ENCODE measurements at regions not wholly inside any gene's neighbourhood (a gene's known extent, or its start where the extent isn't known, plus 50 kb on each side); places are given as distances from the start of the nearest gene placed in this dataset.

DNA sequence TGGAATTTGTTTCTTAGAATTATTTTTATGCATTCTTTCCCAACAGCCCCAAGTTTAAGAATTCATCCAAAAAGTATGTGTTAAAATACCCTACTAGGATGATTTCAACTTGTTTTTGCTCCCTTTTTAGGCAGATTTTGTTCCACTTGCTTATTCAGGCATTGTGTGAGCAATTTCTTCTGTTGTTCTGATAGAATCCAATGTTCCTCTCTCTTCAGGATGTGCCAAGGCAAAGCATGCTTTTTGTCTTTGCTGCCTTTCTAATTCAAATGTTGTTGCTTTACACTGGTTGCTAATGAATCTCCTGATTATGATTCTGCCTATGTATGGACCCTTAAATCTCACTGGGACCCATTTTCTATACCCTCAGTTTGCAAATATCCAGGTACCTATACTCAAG, 131.2 kb upstream of the ARHGAP42 start:
- H3K27me3 ChIP-seq (ENCODE audit: control insufficient read depth, insufficient read depth, low read length): no peaks in the 10 kb centered on the region
- DNase-seq (ENCODE audit: low read depth): no peak
- no peaks in the 10 kb centered on the region for H3K36me3 ChIP-seq (ENCODE audit: control insufficient read depth, insufficient read depth, low read length)
- FAIRE-seq: no peak
- TF ChIP-seq, protein P1, sequence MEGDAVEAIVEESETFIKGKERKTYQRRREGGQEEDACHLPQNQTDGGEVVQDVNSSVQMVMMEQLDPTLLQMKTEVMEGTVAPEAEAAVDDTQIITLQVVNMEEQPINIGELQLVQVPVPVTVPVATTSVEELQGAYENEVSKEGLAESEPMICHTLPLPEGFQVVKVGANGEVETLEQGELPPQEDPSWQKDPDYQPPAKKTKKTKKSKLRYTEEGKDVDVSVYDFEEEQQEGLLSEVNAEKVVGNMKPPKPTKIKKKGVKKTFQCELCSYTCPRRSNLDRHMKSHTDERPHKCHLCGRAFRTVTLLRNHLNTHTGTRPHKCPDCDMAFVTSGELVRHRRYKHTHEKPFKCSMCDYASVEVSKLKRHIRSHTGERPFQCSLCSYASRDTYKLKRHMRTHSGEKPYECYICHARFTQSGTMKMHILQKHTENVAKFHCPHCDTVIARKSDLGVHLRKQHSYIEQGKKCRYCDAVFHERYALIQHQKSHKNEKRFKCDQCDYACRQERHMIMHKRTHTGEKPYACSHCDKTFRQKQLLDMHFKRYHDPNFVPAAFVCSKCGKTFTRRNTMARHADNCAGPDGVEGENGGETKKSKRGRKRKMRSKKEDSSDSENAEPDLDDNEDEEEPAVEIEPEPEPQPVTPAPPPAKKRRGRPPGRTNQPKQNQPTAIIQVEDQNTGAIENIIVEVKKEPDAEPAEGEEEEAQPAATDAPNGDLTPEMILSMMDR (IDR thresholded peaks at IDR 0.05; ENCODE audit: insufficient read depth, low read length, severe bottlenecking): no peak
- H3K4me3 ChIP-seq (ENCODE audit: low read depth, low read length): no peak overlapping the region

DNA sequence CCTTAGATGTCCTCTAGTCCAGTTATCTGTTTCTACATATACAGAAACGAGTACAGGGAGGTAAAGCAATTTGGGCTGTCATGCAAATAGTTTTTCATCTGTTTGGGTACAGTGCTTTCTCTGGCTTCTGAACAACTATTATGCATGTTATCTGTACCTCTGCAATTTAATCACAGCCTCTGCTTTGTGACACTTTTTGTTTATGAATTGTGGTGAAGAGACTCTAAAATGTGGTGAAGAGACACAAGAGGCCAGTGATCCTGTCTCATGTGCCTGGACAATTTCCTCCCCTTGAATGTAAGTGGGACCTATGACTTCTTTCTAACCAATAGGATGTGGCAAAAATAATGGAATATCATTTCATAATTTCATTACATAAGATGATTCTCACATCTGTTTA, 130.3 kb upstream of the ARHGAP42 start:
- no peaks in the 10 kb centered on the region for H3K27me3 ChIP-seq (ENCODE audit: control insufficient read depth, insufficient read depth, low read length)
- H3K4me3 ChIP-seq (ENCODE audit: low read depth, low read length): no peak overlapping the region
- no peak for FAIRE-seq
- no peaks in the 10 kb centered on the region for H3K36me3 ChIP-seq (ENCODE audit: control insufficient read depth, insufficient read depth, low read length)
- no peak for DNase-seq (ENCODE audit: low read depth)
- TF ChIP-seq, protein P1 (IDR thresholded peaks at IDR 0.05; ENCODE audit: insufficient read depth, low read length, severe bottlenecking): no peak

DNA sequence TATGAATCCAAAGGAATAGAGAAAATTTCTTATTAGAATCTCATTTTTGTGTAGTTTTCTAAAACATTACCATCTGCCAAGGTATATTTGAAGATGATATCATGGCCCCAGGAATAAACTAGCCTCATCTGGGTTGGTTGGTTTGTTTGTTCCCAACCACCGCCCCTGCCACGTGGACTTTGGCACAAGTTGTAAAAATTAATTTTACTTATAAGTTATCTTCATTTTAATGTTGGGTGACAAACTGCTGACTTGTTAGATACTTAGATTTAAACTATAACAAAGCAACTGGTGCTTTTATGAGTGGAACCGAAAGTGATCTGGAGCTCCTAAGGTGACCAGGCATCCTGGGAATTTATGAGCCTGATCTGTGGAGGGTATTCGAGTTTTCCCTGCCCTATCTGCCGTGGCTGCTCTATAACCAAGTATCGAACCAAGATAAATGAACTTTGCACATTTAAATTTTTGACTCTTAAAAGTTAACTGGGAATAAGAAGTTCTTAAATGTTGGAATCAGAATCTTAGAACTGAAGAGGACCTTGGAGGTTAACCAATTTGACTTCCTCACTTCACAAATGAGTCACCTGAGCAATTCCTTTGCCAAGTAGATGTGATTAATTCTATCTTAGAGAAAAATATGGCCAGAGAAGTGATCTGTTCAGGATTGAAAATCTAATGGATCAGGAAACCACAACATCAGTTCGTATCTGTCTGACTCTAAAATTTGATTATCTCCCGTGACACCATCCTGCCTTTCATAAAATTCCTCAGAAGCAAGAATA, 129.1 kb upstream of the ARHGAP42 start:
- Histone ChIP-seq H3K4me3 (ENCODE audit: low read depth, low read length) (no peak overlapping the region), H3K36me3 (ENCODE audit: control insufficient read depth, insufficient read depth, low read length) (no peaks in the 10 kb centered on the region), H3K27me3 (ENCODE audit: control insufficient read depth, insufficient read depth, low read length) (no peaks in the 10 kb centered on the region)
- peak; percentile 78 for DNase-seq (ENCODE audit: low read depth)
- TF ChIP-seq, protein P1 (IDR thresholded peaks at IDR 0.05; ENCODE audit: insufficient read depth, low read length, severe bottlenecking): no peak
- no peak for FAIRE-seq

DNA sequence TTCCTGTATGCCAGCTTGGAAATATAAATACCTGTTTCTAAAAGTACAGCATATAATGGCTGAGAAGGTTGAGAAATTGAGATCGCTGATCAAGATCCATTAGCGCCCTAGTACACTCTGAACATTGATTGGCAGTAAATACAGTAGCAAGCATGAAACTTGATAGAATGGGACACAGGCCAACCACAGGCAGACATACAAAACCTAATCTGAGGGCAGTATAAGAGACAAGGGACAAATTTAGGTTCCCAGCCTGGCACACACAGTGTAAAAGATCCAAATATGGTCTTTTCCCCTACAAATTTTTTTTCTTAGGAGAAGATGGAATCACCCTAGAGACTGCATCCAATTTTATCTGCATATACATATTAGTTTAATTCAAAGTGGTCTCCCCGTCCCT, 126.5 kb upstream of the ARHGAP42 start:
- DNase-seq (ENCODE audit: low read depth) (no peak), FAIRE-seq (no peak)
- TF ChIP-seq, protein P1 (IDR thresholded peaks at IDR 0.05; ENCODE audit: insufficient read depth, low read length, severe bottlenecking): no peak

DNA sequence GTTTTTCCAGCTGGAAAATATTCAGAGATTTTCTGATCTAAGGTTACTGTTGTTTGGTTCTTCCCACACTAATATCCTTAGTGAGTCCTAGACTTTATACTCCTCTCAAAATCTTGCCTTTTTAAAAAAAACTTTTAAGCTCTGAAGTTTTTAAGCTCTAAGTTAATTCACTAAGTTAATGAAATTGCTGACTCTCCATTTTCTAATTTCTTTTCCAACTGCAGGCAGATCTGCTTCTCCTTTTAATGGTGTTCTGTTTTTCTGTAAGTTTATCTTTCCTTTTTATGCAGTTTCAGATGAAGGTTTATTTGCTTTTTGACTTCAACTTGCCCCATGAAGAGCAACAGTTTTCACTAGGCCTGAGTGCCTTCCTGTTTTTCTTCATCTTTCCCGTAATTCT, 125.8 kb upstream of the ARHGAP42 start:
- FAIRE-seq: no peak

More for the DNA sequence above, 126.5 kb upstream of the ARHGAP42 start:
- H3K36me3 ChIP-seq (ENCODE audit: control insufficient read depth, insufficient read depth, low read length): no peaks in the 10 kb centered on the region
- H3K27me3 ChIP-seq (ENCODE audit: control insufficient read depth, insufficient read depth, low read length): no peaks in the 10 kb centered on the region
- no peak overlapping the region for H3K4me3 ChIP-seq (ENCODE audit: low read depth, low read length)

More for the DNA sequence above, 125.8 kb upstream of the ARHGAP42 start:
- TF ChIP-seq, protein P1 (IDR thresholded peaks at IDR 0.05; ENCODE audit: insufficient read depth, low read length, severe bottlenecking): no peak
- Histone ChIP-seq H3K27me3 (ENCODE audit: control insufficient read depth, insufficient read depth, low read length) (no peaks in the 10 kb centered on the region), H3K4me3 (ENCODE audit: low read depth, low read length) (no peak overlapping the region), H3K36me3 (ENCODE audit: control insufficient read depth, insufficient read depth, low read length) (no peaks in the 10 kb centered on the region)
- no peak for DNase-seq (ENCODE audit: low read depth)
